Fibroblast of lung (primary cell): ENCODE measurements at regions not wholly inside any gene's neighbourhood (a gene's known extent, or its start where the extent isn't known, plus 50 kb on each side); places are given as distances from the start of the nearest gene placed in this dataset.

Source experiments
- DNase-seq, 2 donors: peaks; one replicate each; pipeline versions ENCODE4 v3.0.0 to v3.0.0-alpha.2; 2010; ENCODE audit warnings: low read depth in 2 of 2
- H2AFZ ChIP-seq: 2 replicates; pipeline ENCODE4 v1.5.1; 2012; ENCODE audit warnings: low read length, control low read depth, inconsistent platforms
- H3K27ac ChIP-seq: 2 replicates; pipeline ENCODE4 v1.5.1; 2011; ENCODE audit warnings: low read length, control low read depth; ENCODE audit not compliant: insufficient read depth
- H3K27me3 ChIP-seq: 2 replicates; pipeline ENCODE4 v1.5.1; 2011; ENCODE audit warnings: mild to moderate bottlenecking, low read length; ENCODE audit not compliant: control insufficient read depth, insufficient read depth
- H3K36me3 ChIP-seq: 2 replicates; pipeline ENCODE4 v1.5.1; 2011; ENCODE audit warnings: low read length; ENCODE audit not compliant: control insufficient read depth, insufficient read depth
- H3K4me1 ChIP-seq: 2 replicates; pipeline ENCODE4 v1.5.1; 2011; ENCODE audit warnings: low read length; ENCODE audit not compliant: control insufficient read depth, insufficient read depth; ENCODE audit errors: extremely low read depth
- H3K4me2 ChIP-seq: 2 replicates; pipeline ENCODE4 v1.5.1; 2011; ENCODE audit warnings: low read length, control low read depth; ENCODE audit not compliant: insufficient read depth; ENCODE audit errors: extremely low read depth
- H3K4me3 ChIP-seq, 4 experiments: fragments of 200-600 bp in 1 of 4; sonication (generic) in 1 of 4; replicated peaks in 1 of 4; 2 replicates each; pipeline ENCODE4 v1.5.1; 2011 to 2016; ENCODE audit warnings: low read length in 4 of 4, low read depth in 3 of 4, mild to moderate bottlenecking in 3 of 4, control low read depth in 2 of 4, inconsistent platforms in 1 of 4, mixed read lengths in 1 of 4; ENCODE audit not compliant: insufficient read depth in 1 of 4; ENCODE audit errors: control extremely low read depth in 1 of 4
- H3K79me2 ChIP-seq: 2 replicates; pipeline ENCODE4 v1.5.1; 2012; ENCODE audit warnings: mild to moderate bottlenecking, low read length, inconsistent platforms; ENCODE audit not compliant: control insufficient read depth, insufficient read depth
- H3K9ac ChIP-seq: 2 replicates; pipeline ENCODE4 v1.5.1; 2011; ENCODE audit warnings: mild to moderate bottlenecking, low read length, control low read depth; ENCODE audit not compliant: insufficient read depth
- H3K9me3 ChIP-seq: 2 replicates; pipeline ENCODE4 v1.5.1; 2012; ENCODE audit warnings: low read depth, low read length; ENCODE audit not compliant: control insufficient read depth, insufficient read depth
- H4K20me1 ChIP-seq: 2 replicates; pipeline ENCODE4 v1.5.1; 2011; ENCODE audit warnings: low read length; ENCODE audit not compliant: control insufficient read depth, insufficient read depth; ENCODE audit errors: extremely low read depth
- EZH2 ChIP-seq: IDR thresholded peaks from 2 replicates; pipeline ENCODE4 v1.5.1; 2012; ENCODE audit warnings: low read length, control low read depth, mild to moderate bottlenecking; ENCODE audit errors: missing control alignments
- TF ChIP-seq, protein P1 (sequence below), 2 donors: IDR thresholded peaks in 1 of 2; conservative IDR thresholded peaks in 1 of 2; 1 replicate in 1 of 2; 2 replicates in 1 of 2; pipeline ENCODE4 v1.5.1; 2011 to 2012; ENCODE audit warnings: low read length in 2 of 2, control low read depth in 1 of 2, inconsistent platforms in 1 of 2, low read depth in 1 of 2, mild to moderate bottlenecking in 1 of 2

DNA sequence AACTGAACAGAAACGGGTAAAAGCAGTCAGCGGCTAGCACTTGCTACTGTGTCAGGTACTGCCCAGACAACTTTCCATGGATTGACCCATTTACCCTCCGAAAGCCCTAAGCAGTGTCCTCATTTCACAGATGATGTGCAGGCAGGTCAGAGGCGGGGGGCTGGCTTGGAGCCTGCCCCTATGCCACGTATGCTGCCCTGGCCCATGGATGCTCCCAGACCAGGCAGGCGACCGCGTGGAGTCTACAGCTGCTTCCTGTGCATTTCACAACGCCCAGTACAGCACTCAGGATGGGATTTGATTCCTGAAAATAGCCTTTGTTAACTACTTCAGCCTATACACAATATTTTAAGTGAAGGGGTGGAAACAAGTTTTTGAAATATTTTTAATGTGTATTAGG lies 202.9 kb downstream of the NXNL2 start:
- Histone ChIP-seq H3K27me3 (no peaks in the 10 kb centered on the region), H3K27ac (no peak overlapping the region), H3K4me2 (no peak overlapping the region), H4K20me1 (no peaks in the 10 kb centered on the region), H3K36me3 (no peaks in the 10 kb centered on the region), H3K9me3 (no peaks in the 10 kb centered on the region), H3K4me3 (no peak overlapping the region), H3K4me1 (peaks cover 14% of the 10 kb centered on the region), H3K79me2 (no peaks in the 10 kb centered on the region), H2AFZ (no peak overlapping the region), H3K9ac (no peak overlapping the region)
- TF ChIP-seq, protein P1, sequence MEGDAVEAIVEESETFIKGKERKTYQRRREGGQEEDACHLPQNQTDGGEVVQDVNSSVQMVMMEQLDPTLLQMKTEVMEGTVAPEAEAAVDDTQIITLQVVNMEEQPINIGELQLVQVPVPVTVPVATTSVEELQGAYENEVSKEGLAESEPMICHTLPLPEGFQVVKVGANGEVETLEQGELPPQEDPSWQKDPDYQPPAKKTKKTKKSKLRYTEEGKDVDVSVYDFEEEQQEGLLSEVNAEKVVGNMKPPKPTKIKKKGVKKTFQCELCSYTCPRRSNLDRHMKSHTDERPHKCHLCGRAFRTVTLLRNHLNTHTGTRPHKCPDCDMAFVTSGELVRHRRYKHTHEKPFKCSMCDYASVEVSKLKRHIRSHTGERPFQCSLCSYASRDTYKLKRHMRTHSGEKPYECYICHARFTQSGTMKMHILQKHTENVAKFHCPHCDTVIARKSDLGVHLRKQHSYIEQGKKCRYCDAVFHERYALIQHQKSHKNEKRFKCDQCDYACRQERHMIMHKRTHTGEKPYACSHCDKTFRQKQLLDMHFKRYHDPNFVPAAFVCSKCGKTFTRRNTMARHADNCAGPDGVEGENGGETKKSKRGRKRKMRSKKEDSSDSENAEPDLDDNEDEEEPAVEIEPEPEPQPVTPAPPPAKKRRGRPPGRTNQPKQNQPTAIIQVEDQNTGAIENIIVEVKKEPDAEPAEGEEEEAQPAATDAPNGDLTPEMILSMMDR (conservative IDR thresholded peaks at IDR 0.05 in 1 of 2, IDR thresholded peaks at IDR 0.05 in 1 of 2; ENCODE audit: low read depth in 1 of 2, low read length in 2 of 2), result no peak
- TF ChIP-seq EZH2, result no peak
- peak in 1 of 2 donors; percentile 54 for DNase-seq

DNA sequence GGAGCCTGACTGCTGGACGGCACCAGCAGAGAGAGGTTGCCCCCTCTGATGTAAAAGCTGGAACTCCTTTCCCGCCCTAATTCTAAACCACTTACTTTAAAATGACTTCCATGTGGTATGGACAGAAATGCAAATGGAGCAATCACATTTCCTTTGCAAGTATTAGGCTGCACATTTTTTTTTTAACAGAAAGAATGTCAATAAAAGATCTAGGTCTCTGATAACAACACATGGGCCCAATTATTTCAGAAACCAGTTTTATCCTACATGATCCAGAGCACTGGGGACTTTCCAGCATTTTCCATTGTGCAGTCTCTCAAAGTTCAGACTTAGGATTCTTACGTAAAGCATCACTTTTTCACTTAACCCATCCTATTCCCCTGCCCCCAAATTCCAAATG lies 203.7 kb downstream of the NXNL2 start:
- Histone ChIP-seq H4K20me1 (no peaks in the 10 kb centered on the region), H3K9me3 (no peaks in the 10 kb centered on the region), H3K4me2 (no peak overlapping the region), H3K4me3 (no peak overlapping the region), H3K36me3 (no peaks in the 10 kb centered on the region), H2AFZ (no peak overlapping the region), H3K27me3 (no peaks in the 10 kb centered on the region), H3K9ac (no peak overlapping the region), H3K4me1 (peaks cover 10% of the 10 kb centered on the region), H3K27ac (no peak overlapping the region), H3K79me2 (no peaks in the 10 kb centered on the region)
- DNase-seq, result peak; percentile 34 to 63
- TF ChIP-seq, protein P1 (conservative IDR thresholded peaks at IDR 0.05 in 1 of 2, IDR thresholded peaks at IDR 0.05 in 1 of 2; ENCODE audit: low read depth in 1 of 2, low read length in 2 of 2), result no peak
- no peak for TF ChIP-seq EZH2

DNA sequence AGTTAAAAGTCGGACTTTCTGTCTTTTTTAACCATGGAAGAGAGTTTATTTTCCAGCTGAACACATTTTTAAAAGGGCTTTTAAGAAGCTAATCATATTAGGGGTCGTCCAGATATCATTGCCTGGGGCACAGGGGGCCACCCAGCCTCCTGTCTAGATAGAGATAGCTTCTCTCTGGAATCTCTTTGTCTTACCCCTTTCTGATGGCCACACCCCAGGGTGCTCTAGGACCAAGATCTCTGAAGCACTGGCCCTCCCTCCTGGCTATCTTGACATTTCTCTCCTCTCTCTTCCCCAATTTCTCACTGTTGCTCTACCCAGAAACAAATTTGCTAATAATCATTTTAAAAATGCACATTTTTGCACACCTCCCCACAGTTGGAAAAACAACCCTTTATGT lies 204.4 kb downstream of the NXNL2 start:
- Histone ChIP-seq H3K9ac (no peak overlapping the region), H3K27me3 (no peaks in the 10 kb centered on the region), H3K4me3 (no peak overlapping the region), H3K4me1 (peaks cover 6% of the 10 kb centered on the region), H3K4me2 (no peak overlapping the region), H4K20me1 (no peaks in the 10 kb centered on the region), H3K27ac (no peak overlapping the region), H2AFZ (no peak overlapping the region), H3K36me3 (no peaks in the 10 kb centered on the region), H3K79me2 (no peaks in the 10 kb centered on the region), H3K9me3 (no peaks in the 10 kb centered on the region)
- no peak for TF ChIP-seq EZH2
- TF ChIP-seq, protein P1 (conservative IDR thresholded peaks at IDR 0.05 in 1 of 2, IDR thresholded peaks at IDR 0.05 in 1 of 2; ENCODE audit: low read depth in 1 of 2, low read length in 2 of 2), result no peak
- no peak for DNase-seq
